A673 (cell line): ENCODE measurements at regions not wholly inside any gene's neighbourhood (a gene's known extent, or its start where the extent isn't known, plus 50 kb on each side); places are given as distances from the start of the nearest gene placed in this dataset.

ENCODE experiments used
- EZH2 ChIP-seq: fragments of 200-600 bp; sonication (generic); IDR thresholded peaks from 2 replicates; pipeline ENCODE4 v1.6.1; 2017; ENCODE audit warnings: borderline replicate concordance, low read depth, mild to moderate bottlenecking, mixed read lengths, antibody characterized with exemption, low read length; ENCODE audit not compliant: poor library complexity, severe bottlenecking
- TF ChIP-seq, protein P1 (sequence below): fragments of 300-800, 200-600 bp; sonication (generic); conservative IDR thresholded peaks from 2 replicates; pipeline ENCODE4 v1.5.1; 2017; ENCODE audit warnings: low read depth, mild to moderate bottlenecking, antibody characterized with exemption, low read length, moderate library complexity, mixed read lengths

DNA sequence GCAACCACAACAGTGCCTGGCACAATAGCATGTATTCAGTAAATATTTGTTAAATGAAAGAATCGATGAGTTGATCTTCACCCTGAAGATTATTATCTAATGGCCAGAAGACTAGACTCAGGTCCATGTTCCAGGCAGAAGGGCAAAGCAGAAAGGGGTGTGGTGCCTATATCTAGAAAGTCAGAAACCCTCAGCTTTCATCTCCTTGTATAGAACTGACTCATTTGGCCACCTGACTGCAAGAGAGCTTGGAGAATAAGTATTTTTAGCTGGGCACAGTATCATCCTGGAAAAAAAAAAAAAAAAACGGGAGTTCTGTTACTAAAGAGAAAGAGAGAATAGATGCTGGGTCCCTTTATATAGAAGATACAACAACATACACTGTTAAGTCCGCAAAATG lies 69.7 kb upstream of the SPRED1 start:
- TF ChIP-seq EZH2 = no peak
- TF ChIP-seq, protein P1, sequence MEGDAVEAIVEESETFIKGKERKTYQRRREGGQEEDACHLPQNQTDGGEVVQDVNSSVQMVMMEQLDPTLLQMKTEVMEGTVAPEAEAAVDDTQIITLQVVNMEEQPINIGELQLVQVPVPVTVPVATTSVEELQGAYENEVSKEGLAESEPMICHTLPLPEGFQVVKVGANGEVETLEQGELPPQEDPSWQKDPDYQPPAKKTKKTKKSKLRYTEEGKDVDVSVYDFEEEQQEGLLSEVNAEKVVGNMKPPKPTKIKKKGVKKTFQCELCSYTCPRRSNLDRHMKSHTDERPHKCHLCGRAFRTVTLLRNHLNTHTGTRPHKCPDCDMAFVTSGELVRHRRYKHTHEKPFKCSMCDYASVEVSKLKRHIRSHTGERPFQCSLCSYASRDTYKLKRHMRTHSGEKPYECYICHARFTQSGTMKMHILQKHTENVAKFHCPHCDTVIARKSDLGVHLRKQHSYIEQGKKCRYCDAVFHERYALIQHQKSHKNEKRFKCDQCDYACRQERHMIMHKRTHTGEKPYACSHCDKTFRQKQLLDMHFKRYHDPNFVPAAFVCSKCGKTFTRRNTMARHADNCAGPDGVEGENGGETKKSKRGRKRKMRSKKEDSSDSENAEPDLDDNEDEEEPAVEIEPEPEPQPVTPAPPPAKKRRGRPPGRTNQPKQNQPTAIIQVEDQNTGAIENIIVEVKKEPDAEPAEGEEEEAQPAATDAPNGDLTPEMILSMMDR = no peak
